ENCODE measurements at regions not wholly inside any gene's neighbourhood (a gene's known extent, or its start where the extent isn't known, plus 50 kb on each side); places are given as distances from the start of the nearest gene placed in this dataset.
"Not testable (repeated sequence)": the region's sequence is repeated elsewhere in the genome, so short reads cannot be mapped to it uniquely, and the experiment has no call there.

DNA sequence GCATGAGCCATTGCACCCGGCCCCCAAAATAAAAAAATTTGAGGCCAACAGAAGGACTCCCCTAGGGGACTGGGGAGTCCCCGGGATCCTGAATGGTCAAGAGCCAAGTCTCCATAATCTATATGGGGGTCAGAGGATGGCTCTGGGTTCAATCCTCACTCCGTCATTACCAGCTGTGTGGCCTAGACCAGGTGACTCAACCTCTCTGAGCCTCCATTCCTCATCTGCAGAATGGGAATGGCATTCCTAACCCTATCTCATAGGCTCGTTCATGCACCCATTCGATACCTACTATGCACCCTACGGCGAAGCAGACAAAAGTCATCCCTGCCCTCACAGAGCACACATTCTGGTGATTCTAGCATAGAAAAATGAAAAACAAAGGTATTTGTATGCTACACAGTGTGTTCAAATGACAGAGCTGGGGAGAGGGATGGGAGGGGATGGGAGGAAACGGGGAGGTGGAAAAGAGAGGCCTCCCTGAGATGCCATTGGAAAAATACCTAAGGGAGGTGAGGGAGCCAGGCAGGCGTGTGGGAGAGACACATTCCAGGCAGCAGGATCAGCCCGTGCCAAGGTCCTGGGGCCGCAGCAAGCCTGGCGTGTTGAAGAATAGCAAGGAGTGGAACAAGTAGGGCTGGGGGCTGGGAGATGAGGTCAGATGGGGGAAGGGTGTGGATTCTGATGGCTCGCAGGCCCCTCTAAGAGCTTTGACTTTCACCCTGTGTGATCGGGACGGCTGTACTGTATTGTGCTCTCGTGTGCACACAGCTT lies 71.2 kb downstream of the RMI2 start:
- DNase-seq: no peak

DNA sequence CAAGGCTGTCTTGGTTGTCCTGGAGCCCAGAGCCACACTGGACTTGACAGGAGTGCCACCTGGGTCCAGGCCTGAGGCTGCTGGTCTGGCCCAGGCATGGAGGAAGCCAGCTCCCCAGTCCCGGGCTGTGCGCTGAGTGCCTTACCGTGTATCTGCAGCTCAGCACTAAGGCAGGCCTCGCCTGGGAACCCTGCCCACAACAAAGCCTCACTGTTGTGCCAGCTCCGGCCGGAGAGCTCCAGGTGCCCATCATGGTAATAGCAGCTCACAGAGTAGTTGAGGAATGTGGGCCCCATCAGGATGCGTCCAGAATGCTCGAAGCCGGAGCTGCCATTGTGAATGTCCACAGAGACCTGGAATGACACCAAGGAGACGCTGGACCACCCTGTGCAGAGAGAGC lies 72.2 kb downstream of the RMI2 start:
- no peak for DNase-seq

DNA sequence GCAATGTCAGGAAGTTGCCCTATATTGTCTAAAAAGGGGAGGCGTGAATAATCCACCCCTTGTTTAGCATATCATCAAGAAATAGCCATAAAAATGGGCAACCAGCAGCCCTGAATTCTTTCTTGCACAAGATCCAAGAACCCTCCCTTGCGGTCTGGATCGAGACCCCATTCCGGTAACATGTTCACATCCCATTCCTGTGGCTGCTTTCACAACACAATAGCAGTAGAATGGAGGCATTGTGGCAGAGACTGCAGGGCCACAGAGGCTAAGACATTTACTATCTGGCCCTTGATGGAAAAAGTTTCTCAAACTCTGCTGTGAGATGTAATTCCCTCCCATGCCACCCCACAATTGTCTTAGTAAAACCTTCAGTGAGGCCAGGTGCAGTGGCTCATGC lies 73.2 kb downstream of the RMI2 start:
- no peak for DNase-seq

DNA sequence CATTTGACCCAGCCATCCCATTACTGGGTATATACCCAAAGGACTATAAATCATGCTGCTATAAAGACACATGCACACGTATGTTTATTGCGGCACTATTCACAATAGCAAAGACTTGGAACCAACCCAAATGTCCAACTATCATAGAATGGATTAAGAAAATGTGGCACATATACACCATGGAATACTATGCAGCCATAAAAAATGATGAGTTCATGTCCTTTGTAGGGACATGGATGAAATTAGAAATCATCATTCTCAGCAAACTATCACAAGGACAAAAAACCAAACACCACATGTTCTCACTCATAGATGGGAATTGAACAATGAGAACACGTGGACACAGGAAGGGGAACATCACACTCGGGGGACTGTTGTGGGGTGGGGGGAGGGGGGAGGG lies 74.8 kb downstream of the RMI2 start:
- DNase-seq: not testable (repeated sequence)

DNA sequence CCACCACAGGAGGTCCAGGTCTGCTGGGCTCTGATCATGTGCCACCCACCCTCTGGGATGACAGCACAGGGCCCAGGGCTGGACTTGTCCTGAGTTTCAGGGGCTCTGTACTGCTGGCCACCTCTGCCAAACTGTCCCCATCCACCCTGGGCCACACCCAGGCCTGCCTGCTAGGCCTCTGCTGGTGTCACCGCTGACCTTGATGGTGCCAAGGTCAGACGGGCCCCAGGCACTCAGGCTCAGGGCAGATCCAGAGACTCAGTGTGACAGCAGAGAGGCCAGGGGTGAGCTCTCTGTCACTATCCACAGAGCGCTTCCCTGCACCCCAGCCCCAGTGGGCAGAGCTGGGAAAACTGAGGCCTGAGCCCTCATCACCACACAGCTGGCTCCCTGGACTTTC lies 75.6 kb downstream of the RMI2 start:
- no peak for DNase-seq

DNA sequence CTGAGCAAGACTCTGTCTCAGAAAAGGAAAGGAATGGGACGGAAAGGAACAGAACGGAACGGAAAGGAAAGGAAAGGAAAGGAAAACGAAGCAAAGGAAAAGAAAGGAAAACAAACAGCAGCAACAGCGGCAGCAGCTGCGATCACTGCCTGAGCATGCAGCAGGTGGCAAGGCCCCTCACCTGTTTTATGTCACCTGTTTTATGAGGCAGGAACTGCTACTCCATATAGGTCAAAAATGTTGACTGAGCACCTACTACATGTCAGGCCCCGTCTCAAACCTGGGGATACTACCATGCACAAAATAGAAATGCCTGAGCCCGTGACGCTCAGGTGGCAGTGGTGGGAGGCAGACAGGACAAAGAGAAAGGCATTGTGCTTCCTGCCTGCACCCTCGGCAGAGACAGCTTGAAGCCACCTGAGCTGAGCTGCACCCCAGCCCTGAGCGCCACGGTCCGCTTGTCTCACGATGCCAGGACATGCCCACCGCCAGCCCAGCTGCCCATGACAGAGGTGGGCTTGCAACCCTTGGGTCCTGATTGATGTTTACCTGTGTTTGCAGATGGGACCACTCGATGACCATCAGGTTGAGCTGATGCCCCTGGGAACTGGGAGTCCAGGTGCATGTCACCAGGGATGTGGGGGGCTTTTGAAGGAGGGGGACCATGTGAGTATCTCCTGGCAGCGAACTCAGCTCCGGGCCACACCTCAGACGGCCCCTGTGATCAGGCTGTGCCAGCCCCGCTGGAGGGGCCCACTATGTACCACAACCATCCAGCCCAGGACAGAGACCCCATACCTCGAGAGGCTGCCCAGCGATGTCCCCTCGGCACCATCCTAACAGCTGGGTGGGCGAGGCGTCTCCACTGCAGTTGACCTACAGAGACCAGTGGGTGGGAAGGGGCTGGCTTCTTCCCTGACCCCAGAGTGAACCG lies 77.4 kb downstream of the RMI2 start:
- DNase-seq: no peak

DNA sequence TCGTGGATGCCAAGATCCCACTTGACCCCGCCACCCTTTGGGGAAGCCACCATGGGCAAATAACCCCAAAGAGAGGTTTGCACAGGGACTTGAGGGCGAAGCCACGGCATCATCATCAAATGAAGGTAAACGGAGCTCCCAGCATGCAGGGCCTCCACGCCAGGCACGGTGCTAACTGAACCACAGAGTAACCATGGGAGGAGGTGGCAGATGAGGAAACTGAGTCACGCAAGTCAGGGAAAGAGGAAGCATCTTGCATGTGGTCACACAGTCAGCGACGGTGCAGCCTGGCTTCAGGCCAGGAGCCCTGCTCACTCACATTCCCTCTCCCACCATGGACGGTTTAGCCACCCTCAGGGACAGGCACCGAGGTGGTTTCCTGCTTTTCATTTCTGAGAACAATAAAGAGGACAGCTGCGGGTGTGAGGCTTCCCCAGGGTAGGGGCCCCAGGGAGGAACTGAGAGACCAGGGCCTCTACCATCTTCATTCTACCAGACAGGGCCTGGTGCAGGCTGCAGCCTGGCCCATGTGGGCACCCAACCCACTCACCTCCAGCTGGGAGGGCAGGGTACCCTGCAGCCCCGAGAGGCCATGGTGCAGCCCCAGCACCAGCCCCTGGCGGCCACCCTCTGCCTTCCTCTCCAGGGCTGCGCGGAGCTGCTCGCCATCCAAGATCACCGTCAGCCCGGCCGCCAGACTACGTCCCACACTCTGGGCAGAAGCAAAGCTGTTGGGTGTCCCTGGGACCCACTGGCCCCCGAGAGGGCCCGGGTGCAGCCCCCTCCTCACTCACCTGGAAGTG lies 78.3 kb downstream of the RMI2 start:
- DNase-seq: no peak

DNA sequence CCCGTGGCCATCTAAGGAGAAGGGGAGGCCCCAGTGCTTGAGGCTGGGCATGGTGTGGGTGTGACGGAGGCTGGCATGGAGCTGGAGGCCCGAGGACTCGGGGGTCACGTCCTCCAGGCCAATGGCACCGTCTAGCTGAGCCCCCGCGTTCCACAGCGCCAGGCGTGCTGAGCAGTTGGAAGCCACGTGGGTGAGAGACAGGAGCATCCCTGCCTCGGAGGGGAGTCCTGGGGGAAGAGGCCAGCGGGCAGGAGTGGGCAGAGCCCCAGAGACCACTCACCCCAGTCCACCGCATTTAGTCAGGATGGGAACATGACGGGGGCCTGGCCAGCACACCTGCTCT lies 78.8 kb downstream of the RMI2 start:
- no peak for DNase-seq

DNA sequence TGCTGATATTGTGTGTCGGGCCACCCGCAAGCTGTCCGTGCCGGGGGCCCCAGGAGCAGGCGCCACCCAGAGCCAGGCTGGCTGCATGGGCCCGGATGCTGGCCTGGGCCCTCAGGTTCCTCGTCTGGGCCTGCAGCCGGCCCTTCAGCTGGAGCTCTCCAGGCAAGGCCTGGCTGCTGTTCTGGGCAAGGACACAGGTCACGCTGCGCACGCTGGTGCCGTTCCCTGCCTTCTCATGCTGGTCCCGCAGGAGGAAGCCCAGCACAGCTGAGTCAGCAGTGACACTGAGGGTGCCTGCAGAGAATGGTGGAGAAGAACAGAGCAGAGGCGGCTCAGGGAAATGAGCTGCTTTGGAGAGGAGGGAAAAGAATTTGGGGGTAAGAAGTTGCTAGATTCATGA lies 79.9 kb downstream of the RMI2 start:
- no peak for DNase-seq

DNA sequence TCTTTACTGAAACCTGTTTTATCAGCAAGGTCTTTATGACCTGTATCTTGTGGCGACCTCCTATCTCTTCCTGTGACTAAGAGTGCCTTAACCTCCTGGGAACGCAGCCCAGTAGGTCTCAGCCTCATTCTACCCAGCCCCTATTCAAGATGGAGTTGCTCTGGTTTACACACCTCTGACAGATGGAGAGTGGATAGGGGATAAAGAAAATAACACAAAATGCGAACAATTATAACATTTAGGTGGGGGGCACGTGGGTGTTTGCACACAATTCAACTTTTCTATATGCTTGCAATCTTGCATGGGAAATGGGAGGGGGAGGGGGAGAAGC lies 83.3 kb downstream of the RMI2 start:
- DNase-seq: no peak

DNA sequence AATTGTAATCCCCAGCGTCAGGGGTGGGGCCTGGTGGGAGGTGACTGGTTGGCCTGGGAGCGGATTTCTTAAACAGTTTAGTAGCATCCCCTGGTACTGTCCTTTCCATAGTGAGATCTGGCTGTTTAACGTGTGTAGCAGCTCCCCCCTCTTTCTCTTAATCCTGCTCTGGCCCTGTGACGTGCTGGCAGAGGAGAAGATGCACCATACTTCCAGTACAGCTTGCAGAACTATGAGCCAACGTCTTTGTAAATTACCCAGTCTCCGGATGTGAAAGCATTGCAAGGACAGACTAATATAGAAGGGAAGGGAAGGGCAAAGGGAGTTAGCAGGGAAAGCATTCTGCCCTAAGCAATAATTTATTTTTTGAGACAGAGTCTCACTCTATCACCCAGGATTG lies 83.9 kb downstream of the RMI2 start:
- DNase-seq: no peak

DNA sequence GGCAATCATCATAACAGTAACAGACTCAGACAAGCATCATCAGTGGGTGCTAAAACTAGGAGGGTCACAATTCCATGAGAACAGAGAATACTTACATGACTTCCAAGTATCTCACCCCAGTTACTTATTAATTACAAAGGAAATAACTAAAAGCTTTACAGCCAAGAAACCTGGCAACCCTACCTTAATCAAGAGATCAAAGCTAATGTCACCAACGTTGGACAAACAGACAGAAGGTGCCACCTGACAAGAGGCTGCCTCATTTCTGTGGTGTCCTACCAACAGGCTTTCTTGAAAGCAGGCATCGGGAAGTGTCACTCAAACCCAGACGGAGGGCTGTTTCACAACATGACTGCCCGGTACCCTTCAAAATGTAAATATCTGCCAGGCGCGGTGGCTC lies 84.6 kb downstream of the RMI2 start:
- DNase-seq: no peak

DNA sequence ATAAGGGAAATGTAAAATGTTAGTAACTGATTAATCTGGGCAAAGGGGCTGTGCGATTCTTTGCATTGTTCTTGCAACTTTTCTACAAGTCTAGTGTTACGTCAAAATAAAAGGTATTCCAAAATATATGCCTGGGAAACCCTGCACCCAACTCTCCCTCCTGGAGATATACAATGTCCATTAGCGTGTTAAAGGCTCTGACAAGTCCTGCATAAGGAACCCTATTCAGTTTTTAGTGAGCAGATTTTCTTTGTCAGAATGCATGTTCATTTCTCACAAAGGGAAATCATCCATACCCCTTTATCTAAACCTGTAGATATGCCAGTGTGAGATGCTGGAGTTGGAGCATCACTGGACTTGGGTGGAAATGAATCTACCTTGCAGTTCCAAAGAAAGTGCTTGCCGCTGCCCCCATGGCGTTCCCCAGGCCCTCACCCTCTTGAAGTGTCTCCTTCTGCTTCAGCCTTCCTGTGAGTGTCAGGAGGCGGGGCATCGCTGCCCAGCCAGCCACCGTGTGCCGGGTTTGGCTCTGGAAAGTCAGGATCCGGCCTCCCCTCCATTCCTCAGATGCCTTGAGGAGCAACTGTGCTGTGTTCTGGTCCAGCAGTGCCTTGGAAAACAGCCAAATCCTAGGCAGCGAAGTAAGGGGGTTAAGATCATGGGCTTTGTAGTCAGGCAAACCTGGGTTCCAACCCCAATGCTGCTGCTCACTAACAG lies 85.5 kb downstream of the RMI2 start:
- DNase-seq: no peak

DNA sequence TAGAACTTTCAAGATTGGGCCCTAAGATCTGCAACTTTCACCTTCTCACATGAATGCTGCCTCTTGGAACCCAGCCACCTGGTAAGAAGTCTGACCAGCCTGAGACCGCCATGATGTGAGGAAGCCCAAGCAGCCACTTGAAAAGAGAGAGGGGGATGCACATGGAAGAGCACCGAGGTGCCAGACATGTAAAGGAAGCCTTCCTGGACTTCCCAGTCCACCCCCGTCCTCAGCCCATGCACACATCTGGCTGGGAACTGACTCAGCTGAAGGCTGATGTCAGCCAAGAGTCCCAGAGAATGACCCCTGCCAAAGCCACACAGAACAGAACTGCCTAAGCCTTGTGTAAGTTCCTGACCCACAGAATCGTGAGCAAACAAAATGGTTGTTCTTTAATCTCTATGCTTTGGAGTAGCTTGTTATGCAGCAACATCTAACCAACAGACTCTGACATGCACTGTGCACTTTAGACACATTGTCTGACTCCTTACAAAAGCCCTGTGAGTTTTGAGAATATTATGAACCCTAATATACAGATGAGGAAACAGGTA lies 86.7 kb downstream of the RMI2 start:
- no peak for DNase-seq

DNA sequence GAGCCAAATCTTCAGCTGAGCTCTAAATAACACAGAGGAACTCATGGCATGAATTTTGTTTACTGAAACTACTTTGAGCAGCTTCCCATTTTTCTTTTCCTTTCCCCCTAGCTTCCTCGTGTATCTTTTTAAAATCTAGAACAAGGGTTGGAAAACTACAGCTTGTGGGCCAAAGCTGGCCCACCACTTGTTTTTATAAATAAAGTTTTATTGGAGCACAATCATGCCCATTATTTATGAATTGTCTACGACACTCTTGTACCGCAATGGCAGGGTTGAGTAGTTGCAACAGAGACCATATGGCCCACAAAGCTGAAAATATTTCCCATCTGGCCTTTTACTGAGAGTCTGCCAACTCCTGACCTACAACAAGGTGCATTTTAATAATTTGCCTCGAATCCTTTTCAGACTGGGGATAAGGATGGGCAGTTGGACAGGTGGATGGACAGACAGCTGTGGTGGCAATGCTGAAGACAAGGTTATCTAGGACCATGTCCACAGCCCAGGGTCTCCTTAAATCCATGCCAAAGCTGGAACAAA lies 87.7 kb downstream of the RMI2 start:
- DNase-seq: peak; percentile 39

DNA sequence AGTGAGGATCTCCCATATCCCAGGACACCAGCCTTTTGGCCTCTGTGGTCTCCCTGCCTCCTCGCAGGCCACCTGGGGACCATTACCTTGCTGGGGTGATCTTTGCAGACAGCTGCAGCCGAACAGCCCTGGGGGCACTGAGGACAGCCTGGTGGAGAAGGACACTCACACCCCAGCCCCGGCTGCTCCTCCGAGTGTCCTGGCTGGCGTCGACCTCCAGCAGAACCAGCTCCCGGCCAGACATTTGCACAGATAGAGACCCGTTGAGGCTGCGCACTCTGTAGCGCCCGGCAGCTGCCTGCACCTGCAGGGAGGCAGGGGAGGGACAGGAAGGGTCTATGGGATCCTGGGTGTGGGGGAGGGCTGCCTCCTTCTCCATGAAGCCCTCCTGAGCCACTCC lies 90.3 kb downstream of the RMI2 start:
- no peak for DNase-seq

DNA sequence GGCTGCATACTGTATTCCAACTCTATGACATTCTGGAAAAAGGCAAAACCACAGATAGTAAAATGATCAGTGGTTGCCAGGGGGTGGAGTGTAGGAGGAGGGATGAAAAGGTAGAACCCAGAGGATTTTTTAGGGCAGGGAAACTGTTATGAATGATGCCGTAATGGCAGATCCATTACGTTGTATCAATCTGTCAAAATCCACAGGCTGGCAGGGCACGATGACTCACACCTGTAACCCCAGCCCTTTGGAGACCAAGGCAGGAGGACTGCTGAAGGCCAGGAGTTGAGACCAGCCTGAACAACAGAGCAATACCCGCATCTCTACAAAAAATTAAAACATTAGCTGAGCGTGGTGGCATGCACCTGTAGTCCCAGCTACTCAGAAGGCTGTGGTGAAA lies 91.8 kb downstream of the RMI2 start:
- peak; percentile 47 for DNase-seq

DNA sequence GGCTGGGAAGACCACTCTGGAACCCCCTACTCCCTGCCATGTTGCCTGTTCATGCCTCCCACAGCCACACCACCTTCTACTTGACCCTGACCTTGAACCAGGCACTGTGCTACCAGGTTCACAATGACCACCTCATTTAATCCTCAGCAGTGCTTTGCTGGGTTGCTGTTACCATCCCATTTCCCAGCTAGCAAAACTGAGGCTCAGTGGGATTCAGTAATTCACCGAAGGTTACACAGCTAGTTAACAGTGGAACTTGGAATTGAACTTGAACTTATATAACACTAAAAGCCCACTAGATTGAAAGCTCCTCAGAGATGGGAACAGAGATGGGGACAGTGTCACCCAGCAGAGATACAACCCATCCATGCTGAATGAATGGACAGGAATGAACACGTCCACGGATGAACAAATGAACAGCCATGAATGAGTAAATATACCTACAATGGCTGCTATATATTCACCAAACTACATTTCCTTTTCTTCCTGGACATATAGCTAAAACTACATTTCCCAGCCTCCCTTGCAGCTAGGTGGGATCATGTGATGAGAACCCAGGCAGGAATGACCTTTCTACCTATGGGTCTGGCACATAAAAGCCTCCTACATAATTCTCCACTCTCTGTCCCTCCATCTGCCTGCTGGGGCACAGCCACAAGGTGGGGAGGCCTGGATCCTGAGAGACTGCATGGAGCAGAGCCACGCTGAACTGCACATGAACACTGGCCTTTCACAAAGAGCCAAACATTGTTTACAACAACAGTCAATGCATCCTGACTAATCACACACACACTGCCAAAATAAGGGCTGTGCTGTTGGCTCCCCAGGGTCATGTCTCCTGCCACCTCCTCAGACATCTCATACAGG lies 94.8 kb downstream of the RMI2 start:
- peak; percentile 31 for DNase-seq

DNA sequence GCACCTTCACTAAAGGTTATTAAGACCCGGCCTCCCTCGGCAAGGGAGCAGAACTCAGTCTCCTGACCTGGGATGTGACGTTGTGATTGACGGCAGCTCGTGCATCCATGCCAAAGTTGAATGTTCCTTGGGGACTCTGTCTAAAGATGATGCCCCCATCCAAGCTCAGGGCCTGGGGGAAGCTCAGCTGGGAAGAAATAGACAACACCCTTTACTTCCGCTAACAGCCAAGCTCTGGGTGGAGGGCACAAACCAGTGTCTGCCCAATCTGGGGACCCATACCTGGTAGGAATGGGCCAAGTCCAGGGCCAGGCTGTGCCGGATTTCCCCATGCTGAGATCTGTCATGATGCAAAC lies 95.4 kb downstream of the RMI2 start:
- no peak for DNase-seq

DNA sequence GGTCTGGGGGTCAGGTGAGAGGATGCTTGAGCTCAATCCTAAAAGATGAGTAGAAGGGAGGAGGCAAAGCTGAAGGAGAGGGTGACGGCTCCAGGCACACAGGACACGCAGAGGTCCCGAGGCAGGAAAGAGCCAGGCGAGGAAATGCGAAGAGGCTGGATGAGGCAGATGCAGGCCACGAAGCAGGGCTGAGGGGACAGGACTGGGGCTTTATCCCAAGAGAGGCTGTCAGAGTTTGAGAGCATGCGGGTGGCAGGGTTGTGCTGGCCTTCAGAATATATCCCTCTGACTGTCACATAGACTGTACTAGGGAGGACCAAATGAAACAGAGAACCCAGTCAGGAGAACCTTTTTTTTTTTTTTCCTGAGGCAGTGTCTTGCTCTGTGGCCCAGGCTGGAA lies 100.2 kb downstream of the RMI2 start:
- DNase-seq: no peak

DNA sequence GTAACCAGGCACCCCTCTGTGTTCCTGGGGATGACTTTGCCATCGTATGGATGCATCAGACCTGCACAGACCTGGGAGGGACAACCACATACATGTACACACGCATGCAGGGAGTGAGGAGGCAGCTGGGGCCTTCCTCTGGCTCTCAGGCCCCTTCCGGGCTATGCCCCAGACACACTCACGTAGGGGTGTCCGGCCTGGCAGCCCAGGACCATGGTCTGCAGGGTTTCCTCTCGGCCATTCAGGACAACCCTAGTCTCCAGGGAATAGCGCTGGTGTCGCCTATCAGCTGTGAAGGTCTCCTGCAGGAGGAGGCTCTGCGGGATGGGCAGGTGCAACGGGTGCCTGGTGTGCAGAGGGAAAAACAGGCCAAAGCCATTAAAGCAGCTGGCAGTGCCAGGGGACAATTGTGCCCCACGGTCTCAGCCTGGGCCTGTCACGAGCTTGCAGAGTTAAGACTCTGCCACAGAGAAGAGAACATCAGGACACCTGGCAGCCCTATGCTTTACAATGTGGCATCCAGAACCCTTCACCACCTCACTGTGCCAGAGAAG lies 101.4 kb downstream of the RMI2 start:
- peak; percentile 58 for DNase-seq
